DMS153 (cell line): ENCODE measurements at regions not wholly inside any gene's neighbourhood (a gene's known extent, or its start where the extent isn't known, plus 50 kb on each side); places are given as distances from the start of the nearest gene placed in this dataset.
A peak's percentile ranks its signal among the peaks of the same experiment; 100 is the strongest.
"Not testable (repeated sequence)": the region's sequence is repeated elsewhere in the genome, so short reads cannot be mapped to it uniquely, and the experiment has no call there.

Experiments
- DNase-seq: peaks from one replicate; lab custom pipeline; 2025; lab: John Stamatoyannopoulos, UW

GRCh38 chr11:71127806-71128205 is 124.6 kb downstream of the SHANK2 start:
- no peak for DNase-seq

- DNase-seq = not testable (repeated sequence)
Observed at GRCh38 chr11:71126401-71126800, 126.0 kb downstream of the SHANK2 start.

DNA sequence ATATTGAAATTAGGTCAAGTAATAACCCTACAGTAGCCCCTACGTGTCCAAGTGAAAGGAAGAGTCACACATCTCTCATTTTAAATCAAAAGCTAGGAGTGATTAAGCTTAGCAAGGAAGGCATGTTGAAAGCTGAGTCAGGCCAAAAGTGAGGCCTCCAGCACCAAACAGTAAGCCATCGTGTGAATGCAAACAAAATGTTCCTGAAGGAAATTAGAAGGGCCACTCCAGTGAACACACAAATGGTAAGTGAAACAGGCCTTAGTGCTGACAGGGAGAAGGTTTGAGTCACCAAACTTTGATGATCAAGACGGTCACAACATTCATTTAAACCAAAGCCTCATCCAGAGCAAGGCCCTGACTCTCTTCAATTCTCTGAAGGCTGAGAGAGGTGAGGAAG is 127.2 kb downstream of the SHANK2 start:
- DNase-seq = no peak

DNA sequence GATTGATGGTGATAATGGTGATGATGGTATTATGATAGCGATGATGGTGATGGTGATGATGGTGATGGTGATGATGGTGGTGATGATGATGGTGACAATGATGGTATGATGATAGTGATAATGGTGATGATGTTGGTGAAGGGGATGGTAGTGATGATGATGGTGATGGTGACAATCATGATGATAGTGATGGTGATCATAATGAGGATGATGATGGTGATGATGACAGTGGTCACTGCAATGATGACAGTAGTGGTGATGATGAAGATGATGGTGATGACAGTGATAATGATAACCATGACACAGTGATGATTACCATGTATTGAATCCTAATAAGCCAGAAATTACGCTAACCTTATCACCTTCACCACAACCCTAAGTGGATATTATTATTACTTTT is 128.2 kb downstream of the SHANK2 start:
- no peak for DNase-seq

DNA sequence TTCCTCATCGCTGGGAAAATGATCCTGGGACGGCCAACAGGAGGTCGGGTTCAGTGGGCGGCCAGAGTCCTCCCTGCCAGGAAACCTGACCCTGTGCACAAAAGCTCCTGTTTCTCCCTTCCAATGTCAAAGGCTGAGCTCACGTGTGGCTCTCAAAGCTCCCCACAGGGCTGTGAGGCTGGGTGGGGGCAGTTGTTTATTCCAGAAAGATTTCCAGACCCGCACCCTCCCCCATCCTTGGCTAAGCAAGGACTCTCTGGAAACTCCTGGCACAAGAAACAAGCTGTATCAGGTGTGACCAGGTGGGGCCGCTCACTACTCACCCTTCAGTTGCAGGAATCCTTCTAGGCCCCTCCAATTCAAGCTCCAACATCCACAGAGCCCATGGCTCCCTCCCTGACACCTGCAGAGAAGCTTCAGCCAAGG is 131.9 kb downstream of the SHANK2 start:
- peak; percentile 18 for DNase-seq

- no peak for DNase-seq
Observed at GRCh38 chr11:71119656-71120269, 132.6 kb downstream of the SHANK2 start.

DNA sequence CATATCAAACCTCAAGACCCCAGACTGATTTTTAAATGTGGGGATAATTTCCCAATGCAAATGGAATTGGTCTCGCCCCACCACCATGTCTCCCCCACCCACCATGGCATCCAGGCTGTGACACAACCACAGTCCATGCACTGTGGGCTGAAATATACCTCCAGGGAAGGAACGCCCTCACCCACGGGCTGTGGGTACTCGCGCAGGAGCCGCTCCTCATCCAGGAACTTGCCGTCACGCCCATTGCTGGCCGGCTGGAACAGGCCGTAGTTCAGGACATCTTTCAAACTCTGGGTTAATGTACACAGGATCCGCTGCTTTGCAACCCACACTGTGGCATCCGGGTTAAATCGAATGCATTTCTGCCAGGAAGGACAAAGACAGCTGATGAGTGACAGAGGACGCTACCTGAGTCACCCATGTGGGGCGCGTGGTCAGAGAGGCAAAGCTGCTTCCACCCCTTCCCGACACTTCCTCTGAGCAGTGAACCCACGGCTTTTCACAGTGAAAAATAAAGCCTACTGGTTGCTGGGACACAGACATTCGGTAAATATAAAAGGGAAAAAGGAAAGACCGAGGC is 133.6 kb downstream of the SHANK2 start:
- no peak for DNase-seq

GRCh38 chr11:71117311-71117710 is 135.1 kb downstream of the SHANK2 start:
- no peak for DNase-seq

DNA sequence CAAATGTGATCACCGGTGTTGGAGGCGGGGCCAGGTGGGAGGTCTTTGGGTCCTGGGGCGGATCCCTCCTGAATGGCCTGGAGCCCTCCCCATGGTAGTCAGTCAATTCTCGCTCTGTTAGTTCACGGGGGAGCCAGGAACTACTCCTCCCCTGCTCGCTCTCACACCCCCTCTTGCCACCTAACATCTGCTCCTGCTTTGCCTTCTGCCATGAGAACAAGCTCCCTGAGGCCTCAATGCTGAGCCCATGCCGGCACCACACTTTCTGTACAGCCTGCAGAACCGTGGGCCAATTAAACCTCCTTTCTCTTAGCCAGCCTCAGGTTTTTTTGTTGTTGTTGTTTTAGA is 135.7 kb downstream of the SHANK2 start:
- no peak for DNase-seq

- DNase-seq = no peak
Observed at GRCh38 chr11:71115770-71116692, 136.3 kb downstream of the SHANK2 start.

DNA sequence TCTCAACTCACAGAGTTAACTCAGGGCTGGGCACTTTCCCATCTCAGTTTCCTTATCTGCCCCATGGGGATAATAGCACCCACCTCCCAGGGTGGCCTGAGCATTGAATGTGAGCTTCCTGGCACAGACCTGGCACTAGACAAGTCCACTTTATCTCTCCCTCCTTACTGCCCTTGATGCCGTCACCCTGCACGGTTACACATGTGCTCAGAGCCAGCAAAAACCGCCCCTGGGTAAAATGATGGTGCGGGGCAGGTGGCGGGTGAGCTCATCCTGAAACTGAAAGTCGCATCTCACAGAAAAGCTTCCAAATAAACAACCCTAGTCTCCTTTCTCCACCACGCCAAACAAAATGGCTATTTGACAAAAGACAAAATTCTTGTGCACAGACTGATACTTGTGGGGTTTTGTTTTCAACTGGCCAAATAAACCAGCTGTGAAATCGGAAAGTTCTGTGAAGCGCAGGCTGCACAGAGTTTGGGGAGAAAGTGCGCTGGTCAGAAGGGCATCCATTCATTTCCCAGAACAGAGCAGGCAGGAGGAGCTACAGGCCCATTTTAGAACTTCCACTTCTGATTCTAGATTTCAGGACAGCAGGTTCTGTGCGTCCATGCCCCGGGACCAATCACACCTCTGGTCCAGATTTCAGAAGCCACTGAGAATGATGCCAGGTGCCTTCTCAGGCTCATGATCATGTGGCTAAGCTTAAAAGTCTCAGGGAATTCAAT is 138.1 kb downstream of the SHANK2 start:
- DNase-seq = no peak

GRCh38 chr11:71112990-71113389 is 139.4 kb downstream of the SHANK2 start:
- no peak for DNase-seq

GRCh38 chr11:71112454-71112853 is 139.9 kb downstream of the SHANK2 start:
- DNase-seq = peak; percentile 5

- DNase-seq = no peak
Observed at GRCh38 chr11:71109586-71109985, 142.8 kb downstream of the SHANK2 start.

DNA sequence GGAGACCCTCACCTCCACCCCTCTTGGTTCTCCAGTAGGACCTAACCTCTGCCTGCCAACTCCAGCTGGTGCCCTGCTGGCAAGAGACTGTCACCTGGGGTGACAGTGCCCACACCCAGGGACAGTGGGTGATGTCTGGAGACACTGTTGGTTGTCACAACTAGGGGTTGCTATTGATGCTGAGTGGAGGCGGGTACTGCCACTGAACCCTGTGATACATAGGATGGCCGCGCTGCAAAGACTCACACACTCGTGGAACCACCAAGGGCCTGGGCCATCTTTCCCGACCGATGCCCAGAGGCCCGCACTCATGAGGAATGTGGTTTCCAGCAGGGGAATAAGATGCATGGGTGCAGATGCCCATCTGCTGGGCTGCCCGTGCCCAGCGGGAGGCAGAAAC is 143.2 kb downstream of the SHANK2 start:
- DNase-seq = no peak

GRCh38 chr11:71108013-71108865 is 144.1 kb downstream of the SHANK2 start:
- DNase-seq = no peak

- DNase-seq = no peak
Observed at GRCh38 chr11:71106671-71107070, 145.7 kb downstream of the SHANK2 start.

- DNase-seq = no peak
Observed at GRCh38 chr11:71103266-71103665, 149.1 kb downstream of the SHANK2 start.

DNA sequence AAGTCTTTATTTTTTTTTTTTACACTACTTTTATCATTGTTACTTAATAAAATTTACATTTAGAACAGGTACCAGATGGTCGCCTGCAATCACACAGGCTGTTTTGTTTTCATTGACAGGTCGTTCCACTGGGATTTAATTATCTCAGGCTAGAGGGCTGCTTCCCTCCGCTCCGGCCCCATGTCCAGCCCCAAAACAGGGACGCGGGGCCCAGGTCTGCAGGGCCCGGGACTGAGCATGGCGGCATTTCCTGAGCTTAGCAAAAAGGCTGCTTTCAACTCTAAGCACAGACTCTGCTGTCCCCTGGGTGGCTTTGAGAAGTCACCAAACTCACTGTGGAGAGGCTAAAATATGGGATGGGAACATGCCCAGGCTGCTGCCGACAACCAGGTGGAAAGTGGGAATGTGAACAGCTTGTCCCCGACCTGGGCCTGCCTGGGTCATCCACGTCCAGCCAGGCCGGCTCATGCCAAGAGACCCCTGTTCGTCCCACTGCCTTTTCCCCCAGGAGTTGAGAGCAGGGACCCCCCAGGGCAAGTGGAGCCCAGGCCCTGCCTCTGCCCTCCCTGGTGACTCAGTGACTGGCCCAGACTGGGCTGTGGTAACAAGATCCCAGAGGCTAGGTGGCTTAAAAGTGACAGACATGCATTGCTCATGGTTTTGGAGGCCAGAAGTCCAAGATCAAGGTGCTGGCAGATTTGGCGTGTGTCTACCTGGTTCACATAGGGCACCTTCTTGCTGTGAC is 150.0 kb downstream of the SHANK2 start:
- no peak for DNase-seq

DNA sequence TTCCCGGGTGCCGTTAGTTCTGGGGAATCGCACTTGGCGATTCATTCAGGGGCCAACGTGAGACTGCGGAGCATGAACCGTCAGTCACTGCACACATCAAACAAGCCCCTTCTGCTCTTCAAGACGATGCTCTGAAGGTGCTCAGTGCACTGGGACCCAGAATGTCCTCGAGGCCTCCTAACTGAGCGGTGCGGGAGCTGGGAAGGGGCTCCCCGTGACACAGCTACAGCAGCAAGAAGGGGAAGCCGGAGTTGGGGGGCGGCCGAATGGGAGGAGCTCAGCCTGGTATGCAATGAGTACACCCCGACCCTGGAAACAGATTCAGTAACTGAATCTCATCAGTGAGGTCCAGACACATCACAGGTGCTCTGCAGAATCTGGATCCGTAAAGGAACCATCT is 150.8 kb downstream of the SHANK2 start:
- DNase-seq = no peak

DNA sequence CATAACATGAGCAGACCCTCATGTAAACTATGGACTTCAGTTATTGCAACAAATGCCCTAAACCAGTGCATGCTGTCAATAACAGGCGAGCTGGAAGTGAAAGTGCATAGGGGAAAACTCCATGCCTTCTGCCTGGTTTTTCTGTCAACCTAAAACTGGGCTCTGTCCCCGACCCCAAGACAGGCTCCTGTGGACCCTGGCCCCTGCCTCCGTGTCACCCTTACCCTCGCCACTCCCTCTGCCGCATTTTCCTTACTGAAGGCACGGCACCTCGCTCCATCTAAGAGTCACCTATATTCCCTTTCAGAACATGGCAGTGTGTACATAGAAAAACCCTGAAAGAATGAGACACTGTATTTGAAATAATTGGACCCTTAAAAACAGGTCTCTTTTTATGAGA is 151.3 kb downstream of the SHANK2 start:
- DNase-seq = no peak
